ENCODE measurements at regions not wholly inside any gene's neighbourhood (a gene's known extent, or its start where the extent isn't known, plus 50 kb on each side); places are given as distances from the start of the nearest gene placed in this dataset.

- peak; percentile 38 to 88 (median 84) for DNase-seq
- 65 to 77% methylated on average over 6 of the region's 6 CpGs for WGBS, 2 donors
- Histone ChIP-seq H3K27me3 (ENCODE audit: control insufficient read depth in 3 of 3, insufficient read depth in 3 of 3, low read length in 2 of 3) (no peaks in the 10 kb centered on the region), H3K4me1 (ENCODE audit: control insufficient read depth in 5 of 5, insufficient read depth in 5 of 5, low read length in 5 of 5) (peaks cover 0 to 21% (median 0%) of the 10 kb centered on the region in 5 donors), H3K9me3 (ENCODE audit: control insufficient read depth in 4 of 4, insufficient read depth in 3 of 4, low read length in 3 of 4) (no peaks in the 10 kb centered on the region), H3K27ac (ENCODE audit: low read depth in 1 of 2, low read length in 1 of 2) (no peak overlapping the region), H3K4me3 (no peak overlapping the region), H3K36me3 (ENCODE audit: control insufficient read depth in 4 of 4, insufficient read depth in 4 of 4, low read length in 4 of 4) (no peaks in the 10 kb centered on the region), H3K9ac (ENCODE audit: insufficient read depth in 1 of 2, low read length in 2 of 2) (no peak overlapping the region)
- no peak for TF ChIP-seq CTCF (IDR thresholded peaks at IDR 0.05; ENCODE audit: control extremely low read depth, extremely low read depth)
- no peak for ATAC-seq (ENCODE audit: insufficient read depth, low FRiP score)
These were observed 131.6 kb downstream of the TUSC7 start for GRCh38 chr3:116841003-116841735.

GRCh38 chr3:116842254-116842957, 132.8 kb downstream of the TUSC7 start:
- Histone ChIP-seq H3K4me3 (no peak overlapping the region), H3K4me1 (ENCODE audit: control insufficient read depth in 5 of 5, insufficient read depth in 5 of 5, low read length in 5 of 5) (peaks cover 0 to 21% (median 0%) of the 10 kb centered on the region in 5 donors), H3K9me3 (ENCODE audit: control insufficient read depth in 4 of 4, insufficient read depth in 3 of 4, low read length in 3 of 4) (no peaks in the 10 kb centered on the region), H3K36me3 (ENCODE audit: control insufficient read depth in 4 of 4, insufficient read depth in 4 of 4, low read length in 4 of 4) (no peaks in the 10 kb centered on the region), H3K27me3 (ENCODE audit: control insufficient read depth in 3 of 3, insufficient read depth in 3 of 3, low read length in 2 of 3) (no peaks in the 10 kb centered on the region), H3K27ac (ENCODE audit: low read depth in 1 of 2, low read length in 1 of 2) (no peak overlapping the region), H3K9ac (ENCODE audit: insufficient read depth in 1 of 2, low read length in 2 of 2) (no peak overlapping the region)
- DNase-seq (no peak), ATAC-seq (ENCODE audit: insufficient read depth, low FRiP score) (no peak)
- no peak for TF ChIP-seq CTCF (IDR thresholded peaks at IDR 0.05; ENCODE audit: control extremely low read depth, extremely low read depth)
- 30 to 35% methylated on average over 2 of the region's 2 CpGs for WGBS, 2 donors

DNA sequence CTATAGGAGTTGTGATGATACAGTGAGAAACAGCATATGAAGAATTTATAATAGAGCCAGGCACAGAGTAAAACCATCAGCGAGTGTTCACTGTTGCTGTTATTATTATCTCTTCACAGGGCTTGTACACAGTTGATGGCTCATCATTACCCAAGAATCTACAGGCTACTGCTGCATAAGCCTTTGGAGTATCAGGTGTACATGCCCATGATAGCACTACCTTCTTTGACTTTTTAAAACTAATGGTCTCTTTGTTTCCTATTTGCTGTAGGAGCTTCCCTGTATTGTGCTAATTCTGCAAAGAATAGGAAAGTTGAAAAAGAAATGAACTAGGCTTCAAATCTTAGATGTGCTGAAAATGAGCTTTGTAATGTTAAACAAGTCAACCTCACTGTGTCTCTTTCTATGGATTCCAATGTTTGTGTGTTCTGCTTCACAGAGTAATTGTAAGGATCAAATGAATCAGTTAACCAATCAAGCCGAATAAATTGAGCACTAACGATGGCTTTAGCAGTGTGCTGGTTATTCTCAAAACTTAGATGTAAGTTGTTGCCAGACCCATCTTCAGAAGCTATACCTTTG, 138.8 kb downstream of the TUSC7 start:
- no peak overlapping the region for H3K9ac ChIP-seq (ENCODE audit: insufficient read depth in 1 of 2, low read length in 2 of 2)
- 78 to 81% methylated on average over 3 of the region's 3 CpGs for WGBS, 2 donors
- no peaks in the 10 kb centered on the region for H3K4me1 ChIP-seq (ENCODE audit: control insufficient read depth in 5 of 5, insufficient read depth in 5 of 5, low read length in 5 of 5)
- no peak for TF ChIP-seq CTCF (IDR thresholded peaks at IDR 0.05; ENCODE audit: control extremely low read depth, extremely low read depth)
- no peaks in the 10 kb centered on the region for H3K9me3 ChIP-seq (ENCODE audit: control insufficient read depth in 4 of 4, insufficient read depth in 3 of 4, low read length in 3 of 4)
- ATAC-seq (ENCODE audit: insufficient read depth, low FRiP score) (no peak), DNase-seq (no peak)
- H3K4me3 ChIP-seq: no peak overlapping the region
- no peak overlapping the region for H3K27ac ChIP-seq (ENCODE audit: low read depth in 1 of 2, low read length in 1 of 2)
- H3K27me3 ChIP-seq (ENCODE audit: control insufficient read depth in 3 of 3, insufficient read depth in 3 of 3, low read length in 2 of 3): no peaks in the 10 kb centered on the region
- H3K36me3 ChIP-seq (ENCODE audit: control insufficient read depth in 4 of 4, insufficient read depth in 4 of 4, low read length in 4 of 4): no peaks in the 10 kb centered on the region
